Epithelial cell of proximal tubule (primary cell): ENCODE measurements at regions not wholly inside any gene's neighbourhood (a gene's known extent, or its start where the extent isn't known, plus 50 kb on each side); places are given as distances from the start of the nearest gene placed in this dataset.

Source experiments
- DNase-seq: peaks from one replicate; pipeline ENCODE4 v3.0.0-alpha.2; 2011; ENCODE audit warnings: low read depth
- H3K4me3 ChIP-seq: 2 replicates; pipeline ENCODE4 v1.5.1; 2011; ENCODE audit warnings: low read depth, mild to moderate bottlenecking, low read length
- CTCF ChIP-seq: conservative IDR thresholded peaks from 2 replicates; pipeline ENCODE4 v1.5.1; 2012; ENCODE audit warnings: low read depth, mild to moderate bottlenecking, low read length

GRCh38 chr3:191873736-191874135 is 412.8 kb downstream of the PYDC2 start:
- H3K4me3 ChIP-seq, result no peak overlapping the region
- no peak for DNase-seq
- no peak for TF ChIP-seq CTCF

- no peak for TF ChIP-seq CTCF
- peak; percentile 1 for DNase-seq
- no peak overlapping the region for H3K4me3 ChIP-seq
Observed at GRCh38 chr3:191882289-191882688, 421.3 kb downstream of the PYDC2 start.

GRCh38 chr3:191884132-191884531 is 423.2 kb downstream of the PYDC2 start:
- no peak overlapping the region for H3K4me3 ChIP-seq
- no peak for TF ChIP-seq CTCF
- DNase-seq, result no peak

- H3K4me3 ChIP-seq, result no peak overlapping the region
- no peak for TF ChIP-seq CTCF
- no peak for DNase-seq
Observed at GRCh38 chr3:191889106-191889505, 428.1 kb downstream of the PYDC2 start.

GRCh38 chr3:191889756-191890155 is 428.8 kb downstream of the PYDC2 start:
- TF ChIP-seq CTCF, result no peak

GRCh38 chr3:191894406-191894805 is 433.4 kb downstream of the PYDC2 start:
- DNase-seq, result no peak
- no peak for TF ChIP-seq CTCF
- H3K4me3 ChIP-seq, result no peak overlapping the region

More at GRCh38 chr3:191889756-191890155, 428.8 kb downstream of the PYDC2 start:
- DNase-seq, result no peak
- no peak overlapping the region for H3K4me3 ChIP-seq

- no peak for TF ChIP-seq CTCF
- no peak overlapping the region for H3K4me3 ChIP-seq
- DNase-seq, result peak; percentile 1
Observed at GRCh38 chr3:191901741-191902140, 440.8 kb downstream of the PYDC2 start.
